ENCODE measurements at regions not wholly inside any gene's neighbourhood (a gene's known extent, or its start where the extent isn't known, plus 50 kb on each side); places are given as distances from the start of the nearest gene placed in this dataset.
"Not testable (repeated sequence)": the region's sequence is repeated elsewhere in the genome, so short reads cannot be mapped to it uniquely, and the experiment has no call there.

DNA sequence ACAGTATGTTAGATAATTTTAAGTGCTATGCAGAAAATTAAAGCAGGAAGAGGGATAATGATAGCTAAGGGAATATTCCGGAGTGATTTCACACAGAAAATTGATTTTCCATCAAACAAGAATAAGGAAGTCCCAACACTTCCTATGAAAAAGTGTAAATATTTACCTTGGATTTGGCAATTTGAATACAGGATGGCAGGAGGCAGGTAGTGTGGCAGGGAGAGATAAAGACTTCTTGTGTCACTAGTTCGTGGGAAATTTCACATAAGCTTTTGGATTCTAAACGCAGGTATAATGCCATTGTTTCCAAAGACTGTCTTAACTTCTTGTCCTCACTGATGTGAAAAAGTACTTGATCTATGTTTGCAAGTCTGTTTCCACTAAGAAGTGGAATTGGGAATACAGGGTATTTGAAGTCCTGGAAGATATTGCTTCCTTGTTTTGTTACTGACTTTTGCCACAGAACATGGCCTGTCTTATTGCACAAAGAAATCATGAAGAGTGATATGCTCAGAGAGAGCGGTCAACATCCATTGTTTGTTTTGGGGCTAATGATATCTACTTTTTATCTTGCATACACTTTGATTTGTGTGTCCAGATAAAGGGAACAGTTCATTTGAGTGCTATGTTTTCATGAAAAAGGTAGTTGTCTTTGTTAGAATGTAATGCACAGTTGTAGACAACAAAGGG lies 1216.1 kb upstream of the FAM98A start:
- H3K9ac ChIP-seq (ENCODE audit: low read length in 5 of 5): no peak overlapping the region
- H3K27me3 ChIP-seq (ENCODE audit: control insufficient read depth in 5 of 5, insufficient read depth in 4 of 5, low read length in 5 of 5): no peaks in the 10 kb centered on the region
- H3K36me3 ChIP-seq (ENCODE audit: control insufficient read depth in 5 of 5, insufficient read depth in 5 of 5, low read length in 5 of 5): no peaks in the 10 kb centered on the region
- peaks cover 0 to 2% (median 0%) of the 10 kb centered on the region in 5 donors for H3K9me3 ChIP-seq (ENCODE audit: control insufficient read depth in 5 of 5, low read length in 5 of 5)
- H3K27ac ChIP-seq (ENCODE audit: low read depth, low read length): no peak overlapping the region
- H3K4me3 ChIP-seq (ENCODE audit: low read depth in 1 of 5, low read length in 5 of 5): no peak overlapping the region
- no peaks in the 10 kb centered on the region for H3K4me1 ChIP-seq (ENCODE audit: control insufficient read depth in 5 of 5, insufficient read depth in 5 of 5, low read length in 5 of 5)

DNA sequence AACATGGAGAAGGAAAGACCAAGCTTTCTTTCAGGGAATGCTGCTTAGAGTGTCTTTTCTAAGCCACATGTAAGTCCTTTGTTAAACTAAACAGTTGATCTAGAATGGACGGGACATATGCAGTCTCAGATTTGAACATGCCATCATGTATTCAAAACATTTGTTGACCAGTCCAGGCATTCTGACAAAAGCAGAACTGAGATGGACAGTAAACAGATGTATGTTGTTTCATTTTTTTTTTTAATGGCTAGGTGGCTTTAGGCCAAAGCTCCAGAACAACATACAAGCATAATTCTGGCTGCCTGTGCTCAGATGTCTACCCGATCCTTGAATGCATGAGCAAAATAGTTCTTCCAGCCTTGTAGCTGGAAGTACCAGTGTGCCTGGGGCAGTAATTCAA lies 1211.4 kb upstream of the FAM98A start:
- Histone ChIP-seq H3K27ac (ENCODE audit: low read depth, low read length) (no peak overlapping the region), H3K27me3 (ENCODE audit: control insufficient read depth in 5 of 5, insufficient read depth in 4 of 5, low read length in 5 of 5) (no peaks in the 10 kb centered on the region), H3K4me1 (ENCODE audit: control insufficient read depth in 5 of 5, insufficient read depth in 5 of 5, low read length in 5 of 5) (no peaks in the 10 kb centered on the region), H3K9me3 (ENCODE audit: control insufficient read depth in 5 of 5, low read length in 5 of 5) (no peaks in the 10 kb centered on the region), H3K36me3 (ENCODE audit: control insufficient read depth in 5 of 5, insufficient read depth in 5 of 5, low read length in 5 of 5) (no peaks in the 10 kb centered on the region), H3K9ac (ENCODE audit: low read length in 5 of 5) (no peak overlapping the region), H3K4me3 (ENCODE audit: low read depth in 1 of 5, low read length in 5 of 5) (no peak overlapping the region)

DNA sequence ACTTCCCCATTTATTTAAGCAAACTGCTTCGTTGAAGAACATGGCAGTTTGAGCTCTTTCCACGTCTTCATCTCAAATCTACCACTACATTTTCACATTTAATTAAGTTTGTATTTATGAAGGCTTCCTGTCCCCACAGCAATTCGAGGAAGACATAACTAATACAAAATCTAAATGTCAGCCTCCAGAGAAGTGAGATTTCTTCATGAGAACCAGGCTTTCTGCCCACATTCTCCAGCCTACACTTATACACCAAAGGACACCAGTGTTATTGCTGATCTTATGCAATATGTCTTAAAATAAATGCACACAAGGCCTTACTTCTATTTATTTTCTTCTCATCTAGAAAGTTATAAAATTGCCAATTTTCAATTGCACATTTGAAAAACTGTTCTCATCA lies 1209.3 kb upstream of the FAM98A start:
- Histone ChIP-seq H3K36me3 (ENCODE audit: control insufficient read depth in 5 of 5, insufficient read depth in 5 of 5, low read length in 5 of 5) (no peaks in the 10 kb centered on the region), H3K27ac (ENCODE audit: low read depth, low read length) (no peak overlapping the region), H3K4me1 (ENCODE audit: control insufficient read depth in 5 of 5, insufficient read depth in 5 of 5, low read length in 5 of 5) (no peaks in the 10 kb centered on the region), H3K4me3 (ENCODE audit: low read depth in 1 of 5, low read length in 5 of 5) (no peak overlapping the region), H3K9me3 (ENCODE audit: control insufficient read depth in 5 of 5, low read length in 5 of 5) (no peaks in the 10 kb centered on the region), H3K27me3 (ENCODE audit: control insufficient read depth in 5 of 5, insufficient read depth in 4 of 5, low read length in 5 of 5) (no peaks in the 10 kb centered on the region), H3K9ac (ENCODE audit: low read length in 5 of 5) (no peak overlapping the region)

DNA sequence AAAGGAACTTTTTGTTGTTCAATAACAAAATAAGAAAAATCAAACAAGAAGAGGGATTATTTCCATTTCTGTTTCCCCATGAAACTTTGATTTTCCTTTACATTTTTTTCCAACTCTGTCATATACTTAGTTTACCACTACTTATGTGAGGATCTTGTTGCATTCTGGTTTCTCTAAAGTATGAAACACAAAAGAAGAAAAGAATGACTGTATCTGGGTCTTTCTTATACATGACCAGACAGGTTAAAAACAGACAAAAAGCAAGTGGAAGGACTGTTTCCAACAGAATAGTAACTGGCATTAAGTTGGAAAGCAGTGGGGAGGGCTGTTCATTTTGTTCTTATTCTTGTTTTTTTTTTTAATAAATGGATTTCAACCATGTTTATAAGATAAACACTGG lies 1207.8 kb upstream of the FAM98A start:
- Histone ChIP-seq H3K4me3 (ENCODE audit: low read depth in 1 of 5, low read length in 5 of 5) (no peak overlapping the region), H3K9me3 (ENCODE audit: control insufficient read depth in 5 of 5, low read length in 5 of 5) (no peaks in the 10 kb centered on the region), H3K9ac (ENCODE audit: low read length in 5 of 5) (no peak overlapping the region), H3K36me3 (ENCODE audit: control insufficient read depth in 5 of 5, insufficient read depth in 5 of 5, low read length in 5 of 5) (no peaks in the 10 kb centered on the region), H3K27me3 (ENCODE audit: control insufficient read depth in 5 of 5, insufficient read depth in 4 of 5, low read length in 5 of 5) (no peaks in the 10 kb centered on the region), H3K27ac (ENCODE audit: low read depth, low read length) (no peak overlapping the region), H3K4me1 (ENCODE audit: control insufficient read depth in 5 of 5, insufficient read depth in 5 of 5, low read length in 5 of 5) (no peaks in the 10 kb centered on the region)

DNA sequence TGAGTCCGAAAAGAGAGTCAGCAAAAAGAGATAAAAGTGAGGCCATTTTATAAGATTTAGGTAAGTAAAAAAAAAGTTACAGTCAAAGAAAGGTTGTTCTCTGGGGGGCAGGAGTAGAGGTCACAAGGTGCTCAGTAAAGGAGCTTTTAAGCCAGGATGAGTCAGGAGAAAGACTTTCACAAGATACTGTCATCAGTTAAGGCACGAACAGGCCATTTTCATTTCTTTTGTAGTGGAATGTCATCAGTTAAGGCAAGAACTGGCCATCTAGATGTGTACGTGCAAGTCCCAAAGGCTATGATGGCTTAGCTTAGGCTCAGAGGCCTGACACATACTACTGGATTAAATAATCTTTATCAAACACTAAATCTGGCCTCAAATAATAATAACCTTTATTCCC lies 1207.3 kb upstream of the FAM98A start:
- Histone ChIP-seq H3K4me1 (ENCODE audit: control insufficient read depth in 5 of 5, insufficient read depth in 5 of 5, low read length in 5 of 5) (no peaks in the 10 kb centered on the region), H3K36me3 (ENCODE audit: control insufficient read depth in 5 of 5, insufficient read depth in 5 of 5, low read length in 5 of 5) (no peaks in the 10 kb centered on the region), H3K9me3 (ENCODE audit: control insufficient read depth in 5 of 5, low read length in 5 of 5) (no peaks in the 10 kb centered on the region), H3K4me3 (ENCODE audit: low read depth in 1 of 5, low read length in 5 of 5) (no peak overlapping the region), H3K9ac (ENCODE audit: low read length in 5 of 5) (no peak overlapping the region), H3K27ac (ENCODE audit: low read depth, low read length) (no peak overlapping the region), H3K27me3 (ENCODE audit: control insufficient read depth in 5 of 5, insufficient read depth in 4 of 5, low read length in 5 of 5) (no peaks in the 10 kb centered on the region)

DNA sequence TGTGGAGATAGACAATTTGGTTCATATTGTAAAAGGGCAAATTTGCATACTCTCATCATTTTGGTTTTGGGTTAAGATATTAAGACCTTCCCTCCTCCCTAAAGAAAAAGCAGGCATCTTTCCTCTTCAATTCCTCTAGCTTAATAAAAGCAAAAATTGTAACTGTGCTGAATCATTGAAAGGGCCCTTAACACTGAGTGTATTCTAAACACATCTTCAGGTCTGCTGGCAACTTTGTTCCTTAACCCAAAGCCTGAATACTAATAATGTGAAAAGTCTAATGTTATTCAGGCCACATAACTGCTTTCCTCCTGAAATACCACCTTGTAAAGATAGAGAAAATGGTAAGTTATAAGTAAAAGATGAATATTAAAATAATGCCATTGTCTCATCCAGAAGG lies 1200.5 kb upstream of the FAM98A start:
- Histone ChIP-seq H3K4me3 (ENCODE audit: low read depth in 1 of 5, low read length in 5 of 5) (no peak overlapping the region), H3K27me3 (ENCODE audit: control insufficient read depth in 5 of 5, insufficient read depth in 4 of 5, low read length in 5 of 5) (no peaks in the 10 kb centered on the region), H3K27ac (ENCODE audit: low read depth, low read length) (no peak overlapping the region), H3K9ac (ENCODE audit: low read length in 5 of 5) (no peak overlapping the region), H3K4me1 (ENCODE audit: control insufficient read depth in 5 of 5, insufficient read depth in 5 of 5, low read length in 5 of 5) (no peaks in the 10 kb centered on the region), H3K36me3 (ENCODE audit: control insufficient read depth in 5 of 5, insufficient read depth in 5 of 5, low read length in 5 of 5) (no peaks in the 10 kb centered on the region), H3K9me3 (ENCODE audit: control insufficient read depth in 5 of 5, low read length in 5 of 5) (no peaks in the 10 kb centered on the region)

DNA sequence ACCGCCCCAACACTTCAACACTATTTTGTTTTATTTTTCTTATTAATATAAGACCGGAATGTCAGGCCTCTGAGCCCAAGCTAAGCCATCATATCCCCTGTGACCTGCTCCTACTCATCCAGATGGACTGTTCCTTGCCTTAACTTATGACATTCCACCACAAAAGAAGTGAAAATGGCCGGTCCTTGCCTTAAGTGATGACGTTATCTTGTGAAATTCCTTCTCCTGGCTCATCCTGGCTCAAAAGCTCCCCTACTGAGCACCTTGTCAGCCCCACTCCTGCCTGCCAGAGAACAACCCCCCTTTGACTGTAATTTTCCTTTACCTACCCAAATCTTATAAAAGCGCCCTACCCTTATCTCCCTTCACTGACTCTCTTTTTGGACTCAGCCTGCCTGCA lies 1196.5 kb upstream of the FAM98A start:
- not testable (repeated sequence) for H3K4me1 ChIP-seq (ENCODE audit: control insufficient read depth in 5 of 5, insufficient read depth in 5 of 5, low read length in 5 of 5); H3K27ac ChIP-seq (ENCODE audit: low read depth, low read length); H3K9ac ChIP-seq (ENCODE audit: low read length in 5 of 5); H3K36me3 ChIP-seq (ENCODE audit: control insufficient read depth in 5 of 5, insufficient read depth in 5 of 5, low read length in 5 of 5); H3K9me3 ChIP-seq (ENCODE audit: control insufficient read depth in 5 of 5, low read length in 5 of 5); H3K4me3 ChIP-seq (ENCODE audit: low read depth in 1 of 5, low read length in 5 of 5); H3K27me3 ChIP-seq (ENCODE audit: control insufficient read depth in 5 of 5, insufficient read depth in 4 of 5, low read length in 5 of 5)

DNA sequence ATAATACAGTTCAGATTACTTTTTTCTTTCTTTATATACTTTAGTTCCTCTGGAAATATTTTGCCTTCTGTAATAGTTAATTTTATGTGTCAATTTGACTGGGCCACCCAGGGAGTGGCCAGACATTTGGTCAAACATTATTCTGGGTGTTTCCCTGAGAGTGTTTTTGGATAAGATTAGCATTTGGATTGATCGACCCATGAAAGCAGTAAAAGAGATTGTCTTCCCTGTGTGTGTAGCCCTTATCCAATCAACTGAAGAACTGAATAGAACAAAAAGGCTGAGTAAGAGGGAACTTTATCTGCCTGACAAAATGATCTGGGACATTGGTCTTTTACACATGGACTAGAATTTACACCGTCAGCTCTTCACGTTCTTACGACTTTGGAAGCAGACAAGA lies 1190.1 kb upstream of the FAM98A start:
- Histone ChIP-seq H3K9me3 (ENCODE audit: control insufficient read depth in 5 of 5, low read length in 5 of 5) (no peaks in the 10 kb centered on the region), H3K27ac (ENCODE audit: low read depth, low read length) (no peak overlapping the region)

DNA sequence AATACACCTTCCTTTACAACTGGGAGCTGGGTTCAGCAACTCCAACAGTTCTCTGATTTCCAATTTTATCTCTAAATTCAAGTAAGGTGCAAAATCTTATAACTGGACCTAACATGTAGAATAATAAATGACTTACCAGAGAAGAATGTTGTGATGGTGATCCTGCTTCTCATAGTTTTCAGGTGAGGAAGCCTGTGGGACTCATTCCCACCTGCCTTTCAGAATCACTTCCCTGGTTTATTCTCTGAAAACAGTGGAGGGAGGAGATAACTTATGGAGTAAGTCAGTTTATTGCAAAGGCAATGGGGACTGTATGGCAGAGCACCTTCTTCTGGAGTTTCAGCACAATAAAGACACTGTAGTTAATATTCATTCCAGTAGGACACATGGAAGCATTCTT lies 1188.2 kb upstream of the FAM98A start:
- no peak overlapping the region for H3K27ac ChIP-seq (ENCODE audit: low read depth, low read length)
- H3K4me3 ChIP-seq (ENCODE audit: low read depth in 1 of 5, low read length in 5 of 5): no peak overlapping the region
- H3K27me3 ChIP-seq (ENCODE audit: control insufficient read depth in 5 of 5, insufficient read depth in 4 of 5, low read length in 5 of 5): no peaks in the 10 kb centered on the region
- no peaks in the 10 kb centered on the region for H3K4me1 ChIP-seq (ENCODE audit: control insufficient read depth in 5 of 5, insufficient read depth in 5 of 5, low read length in 5 of 5)
- no peaks in the 10 kb centered on the region for H3K36me3 ChIP-seq (ENCODE audit: control insufficient read depth in 5 of 5, insufficient read depth in 5 of 5, low read length in 5 of 5)
- no peak overlapping the region for H3K9ac ChIP-seq (ENCODE audit: low read length in 5 of 5)
- H3K9me3 ChIP-seq (ENCODE audit: control insufficient read depth in 5 of 5, low read length in 5 of 5): no peaks in the 10 kb centered on the region

More for the DNA sequence above, 1190.1 kb upstream of the FAM98A start:
- Histone ChIP-seq H3K9ac (ENCODE audit: low read length in 5 of 5) (no peak overlapping the region), H3K4me1 (ENCODE audit: control insufficient read depth in 5 of 5, insufficient read depth in 5 of 5, low read length in 5 of 5) (no peaks in the 10 kb centered on the region), H3K36me3 (ENCODE audit: control insufficient read depth in 5 of 5, insufficient read depth in 5 of 5, low read length in 5 of 5) (no peaks in the 10 kb centered on the region), H3K27me3 (ENCODE audit: control insufficient read depth in 5 of 5, insufficient read depth in 4 of 5, low read length in 5 of 5) (no peaks in the 10 kb centered on the region), H3K4me3 (ENCODE audit: low read depth in 1 of 5, low read length in 5 of 5) (no peak overlapping the region)

DNA sequence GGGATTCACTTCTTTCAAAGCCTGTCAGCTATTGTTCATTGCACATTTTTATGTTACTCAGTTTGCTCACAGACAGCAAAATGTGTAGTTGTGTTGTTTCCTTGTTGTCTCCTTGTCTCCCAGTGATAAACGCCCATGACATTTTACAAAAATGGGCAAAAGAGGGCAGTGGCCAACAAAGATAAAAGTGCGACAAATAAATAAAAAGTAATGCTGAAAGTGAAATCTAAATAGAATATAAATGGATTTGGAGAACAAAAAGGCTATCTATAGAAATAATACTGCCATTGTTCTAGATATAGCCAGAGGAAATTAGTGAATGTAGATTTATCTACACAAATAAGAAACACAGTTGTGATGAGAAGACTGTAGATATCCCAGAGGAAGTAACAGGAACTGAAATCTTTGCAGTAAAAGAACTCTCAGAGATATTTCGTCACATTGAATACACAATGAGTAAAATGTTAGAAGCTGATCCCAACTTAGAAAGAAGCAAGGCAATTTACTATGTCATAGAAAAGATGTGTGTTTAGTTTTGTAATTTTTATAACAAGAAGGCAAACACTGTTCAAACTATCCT lies 1186.2 kb upstream of the FAM98A start:
- H3K4me1 ChIP-seq (ENCODE audit: control insufficient read depth in 5 of 5, insufficient read depth in 5 of 5, low read length in 5 of 5): no peaks in the 10 kb centered on the region
- H3K9ac ChIP-seq (ENCODE audit: low read length in 5 of 5): no peak overlapping the region
- H3K27me3 ChIP-seq (ENCODE audit: control insufficient read depth in 5 of 5, insufficient read depth in 4 of 5, low read length in 5 of 5): no peaks in the 10 kb centered on the region
- H3K4me3 ChIP-seq (ENCODE audit: low read depth in 1 of 5, low read length in 5 of 5): no peak overlapping the region
- no peak overlapping the region for H3K27ac ChIP-seq (ENCODE audit: low read depth, low read length)
- no peaks in the 10 kb centered on the region for H3K9me3 ChIP-seq (ENCODE audit: control insufficient read depth in 5 of 5, low read length in 5 of 5)
- no peaks in the 10 kb centered on the region for H3K36me3 ChIP-seq (ENCODE audit: control insufficient read depth in 5 of 5, insufficient read depth in 5 of 5, low read length in 5 of 5)

All from subcutaneous abdominal adipose tissue (tissue), 5 donors.